CD4-positive, alpha-beta T cell treated with Interleukin-10 for 1 hour (primary cell): ENCODE measurements at regions not wholly inside any gene's neighbourhood (a gene's known extent, or its start where the extent isn't known, plus 50 kb on each side); places are given as distances from the start of the nearest gene placed in this dataset.

Experiments used
- DNase-seq: peaks from one replicate; pipeline ENCODE4 v3.0.0-alpha.2; 2020

DNA sequence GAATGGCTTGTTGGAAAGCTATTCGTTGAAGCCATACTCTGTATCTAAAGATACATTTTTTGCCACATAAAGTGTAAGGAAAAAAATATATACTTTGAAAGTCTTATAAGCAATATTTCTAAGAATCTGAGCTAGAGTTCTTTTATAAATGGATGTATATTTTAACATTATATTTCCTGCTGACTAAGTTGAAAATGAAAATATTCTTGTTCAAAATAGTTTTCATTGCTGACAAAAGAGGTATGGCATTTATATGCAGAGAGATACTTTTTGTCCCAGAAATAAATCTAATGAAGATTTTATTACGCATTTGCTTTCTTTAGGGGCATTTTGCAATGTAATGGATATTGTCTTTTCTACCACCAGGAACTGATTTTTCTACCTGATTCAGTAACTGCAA is 834.9 kb downstream of the LRFN5 start:
- DNase-seq: no peak

DNA sequence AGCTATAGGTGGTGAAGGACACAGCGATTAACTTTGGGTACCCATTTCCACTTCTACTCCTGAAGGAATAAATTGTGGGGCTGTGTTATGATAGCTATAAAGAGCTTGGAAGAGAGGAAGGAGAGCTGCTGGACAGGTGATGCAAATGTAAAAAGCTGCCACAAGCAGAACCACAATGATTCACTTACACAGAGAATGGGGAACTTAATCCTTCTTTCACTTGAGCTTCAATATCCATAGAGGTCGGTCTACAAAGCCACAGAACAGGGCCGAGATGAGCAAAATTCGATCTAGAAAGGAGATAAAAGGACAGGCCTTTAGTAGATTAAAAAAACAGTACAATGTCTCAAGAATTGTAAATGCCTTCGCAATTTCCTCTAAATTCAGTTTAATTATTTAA is 831.1 kb downstream of the LRFN5 start:
- no peak for DNase-seq

DNA sequence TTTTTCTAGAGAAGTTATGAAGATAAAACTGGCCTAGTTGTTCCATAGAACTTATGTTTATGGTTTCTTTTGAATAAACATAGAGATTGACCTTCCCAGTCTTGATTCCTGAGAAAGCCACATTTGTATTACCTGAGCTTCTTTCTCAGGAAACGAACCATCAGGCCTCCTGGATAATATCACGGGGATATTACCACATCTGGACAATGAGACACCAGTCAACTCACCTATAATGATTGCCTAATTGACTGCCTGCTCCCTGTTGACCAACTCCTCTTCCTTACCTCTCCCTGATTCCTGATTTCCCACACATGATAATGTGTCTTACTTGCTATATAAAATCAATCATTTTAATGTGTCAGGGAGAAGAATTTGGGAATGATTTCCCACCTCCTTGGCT is 822.7 kb downstream of the LRFN5 start:
- no peak for DNase-seq

DNA sequence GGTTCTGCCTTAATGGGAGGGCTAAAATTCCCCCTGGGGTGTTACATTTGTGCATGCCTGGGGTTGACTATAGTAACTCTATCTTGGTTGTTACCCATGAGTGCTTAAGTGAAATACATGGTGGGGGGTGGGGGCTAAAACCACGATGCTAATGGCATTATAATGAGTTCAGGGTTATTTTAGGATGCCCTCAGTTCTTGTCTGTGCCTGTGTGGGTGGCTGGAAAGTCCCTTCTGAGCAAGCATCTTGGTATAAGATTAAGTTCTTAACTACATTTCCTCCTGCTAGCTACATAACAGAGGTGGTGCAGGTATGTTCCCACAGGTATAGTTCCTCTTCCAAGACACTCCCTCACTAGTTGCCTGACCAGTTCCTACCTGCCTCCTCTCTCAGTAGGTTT is 822.3 kb downstream of the LRFN5 start:
- DNase-seq: no peak

GRCh38 chr14:42424501-42424900 is 817.8 kb downstream of the LRFN5 start:
- DNase-seq: no peak

DNA sequence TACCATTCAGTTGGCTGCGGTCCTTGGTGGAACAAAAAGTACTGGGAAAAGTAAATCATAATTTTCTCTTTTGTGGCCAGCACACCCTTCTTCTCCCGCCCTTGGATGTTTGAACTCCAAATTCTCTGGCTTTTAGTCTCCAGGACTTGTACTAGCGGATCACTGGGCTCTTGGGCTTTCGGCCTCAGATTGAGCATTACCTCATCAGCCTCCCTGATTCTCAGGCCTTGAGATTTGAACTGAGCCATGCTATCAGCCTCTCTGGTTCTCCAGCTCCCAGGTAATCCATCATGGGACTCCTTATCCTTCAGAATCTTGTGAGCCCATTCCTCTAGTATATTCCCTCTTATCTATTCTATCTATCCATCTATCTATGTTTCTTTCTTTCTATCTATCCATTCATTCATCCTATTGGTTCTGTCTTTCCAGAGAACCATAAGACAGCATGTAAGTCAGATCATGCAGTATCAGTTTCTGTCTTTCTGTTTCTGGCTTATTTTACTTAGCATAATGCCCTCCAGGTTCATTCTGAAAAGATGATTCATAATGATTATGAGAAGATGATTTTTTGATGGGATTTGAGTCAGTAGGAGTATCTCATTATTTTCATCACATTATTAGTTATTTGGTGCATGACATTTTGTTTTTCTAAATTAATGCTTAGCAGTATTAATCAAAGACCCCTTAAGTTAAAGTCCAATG is 814.9 kb downstream of the LRFN5 start:
- no peak for DNase-seq

DNA sequence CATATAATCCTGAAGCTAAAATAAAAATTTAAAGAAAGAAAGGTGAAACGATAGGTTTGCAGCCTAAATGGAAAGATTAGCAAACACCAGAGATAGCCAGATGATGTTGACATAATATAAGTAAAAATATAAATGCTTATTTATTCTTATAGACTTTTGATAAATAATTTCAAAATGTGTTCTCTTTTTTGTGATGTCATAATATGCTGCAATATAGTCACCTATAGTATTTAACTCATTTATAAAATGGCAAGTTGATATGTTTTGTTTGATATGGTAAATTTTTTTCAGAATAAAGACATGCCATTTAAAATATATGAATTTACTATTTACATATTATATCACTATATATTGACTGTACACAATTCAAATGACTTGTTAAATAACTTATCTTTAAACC is 813.4 kb downstream of the LRFN5 start:
- no peak for DNase-seq

DNA sequence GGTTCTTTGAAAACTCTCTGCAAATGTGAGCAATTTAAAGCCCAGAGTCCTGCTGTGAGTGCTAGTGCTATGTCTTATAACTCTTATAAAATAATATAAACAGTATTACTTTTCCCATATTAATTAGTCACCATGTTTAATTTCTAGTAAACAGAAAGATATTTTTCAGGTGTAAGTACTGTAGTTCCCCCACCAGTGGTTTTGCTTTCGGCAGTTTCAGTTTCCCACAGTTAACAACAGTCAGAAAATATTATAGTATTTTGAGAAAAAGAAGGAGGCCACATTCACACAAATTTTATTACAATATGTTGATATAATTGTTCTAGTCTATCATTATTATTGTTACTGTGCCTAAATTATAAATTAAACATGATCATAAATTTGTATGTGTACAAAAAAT is 800.5 kb downstream of the LRFN5 start:
- no peak for DNase-seq

DNA sequence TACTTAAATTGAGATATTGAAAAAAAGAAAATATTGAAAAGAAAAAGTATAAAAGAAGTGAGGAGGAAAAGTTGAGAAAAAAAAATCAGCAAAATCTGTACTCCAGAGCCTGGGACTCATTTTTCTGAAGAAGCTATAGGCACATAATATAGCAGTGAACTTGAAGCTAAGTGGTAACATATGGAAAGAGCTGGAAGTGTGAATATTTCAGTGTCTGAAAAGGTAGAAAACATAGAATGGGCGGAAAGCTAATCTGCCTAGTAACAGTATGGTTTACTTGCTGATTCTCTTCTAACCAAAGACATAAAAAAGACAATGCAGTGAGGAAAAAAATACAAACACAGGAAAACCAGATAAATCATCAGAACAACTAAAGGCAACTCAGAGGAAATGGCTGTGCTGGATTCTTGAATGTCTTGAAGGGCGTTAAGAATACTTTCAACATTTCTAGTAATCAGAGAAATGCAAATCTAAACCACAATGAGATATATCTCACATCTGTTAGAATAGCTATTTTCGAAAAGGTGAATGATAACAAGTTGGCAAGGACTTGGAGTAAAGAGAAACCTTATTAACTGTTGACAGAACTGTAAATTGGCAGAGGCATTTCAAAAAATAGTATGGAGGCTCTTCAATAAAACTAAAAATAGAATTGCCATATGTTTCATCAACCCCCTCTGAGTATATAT is 784.6 kb downstream of the LRFN5 start:
- no peak for DNase-seq

DNA sequence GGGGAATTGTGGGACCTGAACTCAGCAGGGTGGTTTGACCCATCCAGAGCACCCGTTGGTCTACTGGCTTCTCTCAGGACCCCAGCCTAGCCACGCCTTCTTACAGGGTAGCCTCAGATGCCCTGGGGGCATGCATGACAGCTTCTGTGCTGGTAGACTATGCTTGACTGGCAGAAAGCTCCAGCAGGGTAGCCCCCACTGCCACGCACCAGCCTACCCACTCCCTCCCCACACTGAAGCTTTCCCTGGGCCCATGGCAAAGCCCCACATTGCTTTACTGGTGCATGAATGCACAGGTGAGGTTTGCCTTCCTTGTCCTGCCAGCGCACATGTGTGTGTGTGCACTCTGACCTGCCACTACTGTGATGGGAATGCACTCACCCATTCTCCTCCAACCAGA is 772.2 kb downstream of the LRFN5 start:
- no peak for DNase-seq

- no peak for DNase-seq
These were observed 771.6 kb downstream of the LRFN5 start for GRCh38 chr14:42378274-42378673.

DNA sequence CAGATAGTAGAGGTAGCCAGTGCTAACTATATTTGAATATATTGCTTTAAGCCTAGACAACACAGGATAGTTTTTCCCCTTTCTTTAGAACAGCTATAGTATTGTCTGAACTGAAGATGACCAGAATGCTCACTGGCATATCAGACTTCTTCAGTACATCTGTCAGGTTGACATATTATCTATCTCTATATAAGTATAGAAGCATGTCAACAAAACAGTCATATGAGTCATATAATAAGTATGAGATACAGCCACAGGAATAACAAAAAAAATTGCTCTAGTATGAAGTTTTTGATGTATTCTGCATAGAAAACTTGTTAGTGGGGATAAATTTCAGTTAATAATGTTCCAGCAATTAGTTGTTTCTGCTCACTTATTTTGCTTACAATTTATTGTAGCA is 767.7 kb downstream of the LRFN5 start:
- no peak for DNase-seq

- no peak for DNase-seq
These were observed 763.4 kb downstream of the LRFN5 start for GRCh38 chr14:42370056-42370455.

DNA sequence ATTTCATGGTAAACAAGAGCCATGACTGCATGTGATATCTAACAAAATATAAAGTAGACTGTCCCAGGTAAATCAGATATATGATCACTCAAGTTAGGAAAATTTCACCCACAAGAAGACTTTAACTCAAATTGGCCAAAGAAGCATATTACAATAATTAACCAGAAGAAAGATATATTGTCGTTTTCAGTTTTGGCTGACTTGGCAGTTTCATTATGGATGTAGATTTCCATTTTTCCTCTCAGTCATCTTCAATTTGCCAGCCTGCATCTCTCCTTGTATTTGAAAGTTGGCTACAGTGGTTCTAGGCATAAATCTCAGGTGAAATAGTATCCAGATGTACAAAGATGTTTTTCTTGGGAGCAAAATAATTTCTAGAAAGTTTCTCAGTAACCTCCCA is 761.6 kb downstream of the LRFN5 start:
- DNase-seq: no peak

- DNase-seq: no peak
These were observed 746.6 kb downstream of the LRFN5 start for GRCh38 chr14:42353315-42353714.

- DNase-seq: no peak
These were observed 729.2 kb downstream of the LRFN5 start for GRCh38 chr14:42335918-42336317.

DNA sequence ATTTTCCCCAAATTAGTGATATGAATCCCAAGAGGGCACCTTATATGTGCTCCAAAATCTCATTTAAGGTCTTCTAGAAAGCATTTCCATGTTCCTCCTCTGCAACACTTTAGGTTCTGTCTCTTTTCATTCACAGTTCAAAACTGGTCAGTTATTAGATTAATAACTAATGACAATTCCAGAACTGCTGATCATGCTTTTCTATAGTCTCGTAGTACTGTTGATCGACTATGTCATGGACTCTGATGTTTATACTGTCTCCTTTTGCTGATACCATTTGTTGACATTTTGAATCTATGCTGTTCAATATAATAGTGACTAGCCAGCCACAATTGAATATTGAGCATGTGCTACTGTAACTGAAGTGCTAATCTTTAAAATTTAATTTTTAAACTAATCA is 728.3 kb downstream of the LRFN5 start:
- no peak for DNase-seq

GRCh38 chr14:42323426-42323825 is 716.8 kb downstream of the LRFN5 start:
- DNase-seq: no peak

DNA sequence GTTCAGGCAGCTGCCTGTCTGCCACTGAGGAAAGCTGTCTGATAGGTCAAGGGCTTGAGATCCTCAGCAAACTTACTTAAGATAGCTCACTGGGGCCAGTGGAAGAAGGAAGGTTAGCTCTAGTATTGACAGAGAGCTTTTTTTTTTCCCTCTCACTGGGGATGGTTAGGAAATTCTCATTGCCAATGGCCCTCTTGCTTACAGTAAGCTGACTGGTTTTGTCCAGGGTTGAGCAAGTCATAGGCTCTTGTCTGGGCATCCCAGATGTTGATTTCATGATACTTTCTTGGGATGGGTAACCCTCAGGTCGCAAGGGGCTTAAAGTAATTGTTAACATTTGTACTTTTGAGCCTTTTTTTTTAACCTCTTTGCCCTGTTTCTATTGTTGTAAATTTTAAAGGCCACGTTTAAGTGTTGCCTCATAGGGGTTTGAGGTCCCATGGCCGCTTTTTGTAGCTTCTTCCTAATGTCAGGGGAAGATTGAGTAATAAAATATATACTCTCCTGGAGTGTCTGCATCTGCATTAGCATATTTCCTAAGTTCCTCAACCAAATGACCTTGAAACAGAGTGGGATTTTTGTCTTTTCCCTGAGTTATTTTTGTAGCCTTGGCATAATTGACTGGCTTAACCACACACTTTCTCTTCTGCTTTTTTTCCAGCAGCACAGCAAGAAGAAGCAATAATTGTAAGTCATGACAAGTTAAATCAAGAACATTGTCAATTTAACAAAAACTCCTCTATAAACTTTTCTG is 716.0 kb downstream of the LRFN5 start:
- DNase-seq: no peak

GRCh38 chr14:42319996-42320395 is 713.3 kb downstream of the LRFN5 start:
- no peak for DNase-seq

DNA sequence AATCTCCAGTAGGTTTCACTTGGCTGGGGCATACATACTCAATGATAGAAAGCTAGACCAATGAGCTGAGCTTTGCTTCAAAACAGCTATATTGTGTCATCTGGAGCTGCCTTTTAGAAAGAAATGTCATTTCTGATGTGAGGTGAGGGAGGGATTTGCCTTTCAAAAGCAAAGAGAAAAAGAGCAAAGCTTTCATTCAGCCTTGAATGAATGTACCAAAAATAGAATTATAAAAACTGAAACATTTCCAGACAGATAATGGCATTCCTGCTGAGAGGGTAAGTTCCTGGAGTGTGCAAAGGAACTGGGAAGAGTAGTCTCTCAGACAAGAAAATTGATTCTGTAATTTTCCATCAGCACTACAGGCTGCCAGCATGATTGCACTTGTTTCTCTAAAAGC is 710.0 kb downstream of the LRFN5 start:
- DNase-seq: no peak

DNA sequence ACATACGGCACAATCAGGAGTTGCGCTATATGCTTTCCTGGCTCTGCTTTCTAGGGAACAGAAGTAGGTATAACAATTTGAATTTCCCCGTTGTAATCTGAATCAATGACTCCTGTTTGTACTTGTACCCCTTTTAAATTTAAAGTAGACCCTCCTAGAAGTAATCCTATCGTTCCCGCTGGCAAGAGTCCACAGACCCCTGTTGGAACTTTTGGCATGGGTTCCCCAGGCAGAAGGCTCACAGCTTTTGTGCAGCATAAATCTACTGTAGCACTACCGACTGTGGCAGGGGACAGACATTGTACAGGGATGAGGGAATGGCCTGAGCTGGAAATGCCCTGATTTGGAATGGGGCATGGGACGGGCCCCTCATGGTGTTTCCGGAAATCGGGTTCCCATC is 705.2 kb downstream of the LRFN5 start:
- no peak for DNase-seq

DNA sequence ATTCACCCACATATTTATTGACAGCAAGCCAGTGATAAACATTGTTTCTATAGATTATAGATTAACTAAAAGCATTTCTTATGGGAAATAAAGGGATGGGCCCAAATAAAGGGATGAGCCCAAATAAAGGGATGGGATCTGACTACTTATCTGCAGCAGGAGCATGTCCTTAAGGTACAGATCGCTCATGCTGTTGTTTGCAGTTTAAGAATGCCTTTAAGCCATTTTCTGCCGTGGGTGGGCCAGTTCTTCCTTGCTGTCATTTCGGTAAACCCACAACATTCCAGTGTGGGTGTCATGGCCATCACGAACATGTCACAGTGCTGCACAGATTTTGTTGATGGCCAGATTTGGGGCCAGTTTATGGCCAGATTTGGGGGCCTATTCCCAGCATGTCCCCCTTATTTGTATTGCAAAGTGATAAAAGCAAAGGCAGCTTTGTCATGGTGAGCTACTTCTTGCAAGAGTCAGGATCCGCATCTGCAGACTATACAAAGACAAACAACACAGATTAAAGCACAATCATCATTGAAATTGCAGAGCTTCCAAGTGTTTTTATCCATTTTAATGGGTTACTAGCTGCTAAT is 700.7 kb downstream of the LRFN5 start:
- no peak for DNase-seq

DNA sequence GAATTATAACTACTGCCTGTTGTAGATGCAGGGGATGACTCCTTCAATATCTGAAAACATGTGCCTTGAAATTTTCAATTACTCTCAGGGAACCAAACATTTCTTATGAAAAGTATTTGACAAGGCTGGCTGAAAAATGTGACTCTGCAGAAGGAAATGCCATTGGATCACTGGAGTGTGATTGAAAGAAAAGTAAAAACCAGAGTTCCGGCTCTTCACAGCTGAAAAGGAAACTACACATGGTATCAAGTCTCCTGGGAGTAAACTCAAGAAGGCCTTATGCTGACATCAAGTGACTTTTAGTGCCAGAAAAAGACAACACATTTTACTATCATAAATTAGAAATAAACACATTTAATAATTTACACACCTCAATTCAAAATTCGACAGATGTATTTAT is 693.0 kb downstream of the LRFN5 start:
- DNase-seq: no peak
